ENCODE measurements at regions not wholly inside any gene's neighbourhood (a gene's known extent, or its start where the extent isn't known, plus 50 kb on each side); places are given as distances from the start of the nearest gene placed in this dataset.

DNA sequence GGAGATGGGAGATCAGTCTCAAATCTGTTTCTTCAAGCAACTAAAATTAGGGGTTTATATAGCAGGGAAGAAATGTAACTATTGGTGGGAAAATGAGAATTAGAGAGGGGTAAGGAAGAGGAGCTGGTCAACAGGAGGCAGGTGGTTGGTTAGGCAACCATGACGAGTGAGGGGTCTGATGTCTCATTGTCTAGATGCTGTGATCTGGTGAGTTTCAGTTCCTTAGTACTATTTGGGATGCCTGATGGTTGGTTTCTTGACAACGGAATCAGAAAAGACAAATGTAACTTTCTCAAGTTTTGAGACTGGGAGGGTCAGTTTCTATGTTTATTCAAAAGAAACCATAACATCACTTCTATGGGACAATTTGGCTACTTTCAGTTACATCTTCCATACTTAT, 415.3 kb upstream of the C16orf82 start:
- TF ChIP-seq EZH2 (IDR thresholded peaks at IDR 0.05; ENCODE audit: insufficient read depth, poor library complexity, severe bottlenecking) (no peak), EZH2phosphoT487 (IDR thresholded peaks at IDR 0.05; ENCODE audit: insufficient read depth, low read depth) (no peak)
